Fibroblast of lung (primary cell): ENCODE measurements at regions not wholly inside any gene's neighbourhood (a gene's known extent, or its start where the extent isn't known, plus 50 kb on each side); places are given as distances from the start of the nearest gene placed in this dataset.

Source experiments
- CTCF ChIP-seq, 2 donors: IDR thresholded peaks in 1 of 2; conservative IDR thresholded peaks in 1 of 2; 1 replicate in 1 of 2; 2 replicates in 1 of 2; pipeline ENCODE4 v1.5.1; 2011 to 2012; ENCODE audit warnings: low read length in 2 of 2, control low read depth in 1 of 2, inconsistent platforms in 1 of 2, low read depth in 1 of 2, mild to moderate bottlenecking in 1 of 2
- EZH2 ChIP-seq: IDR thresholded peaks from 2 replicates; pipeline ENCODE4 v1.5.1; 2012; ENCODE audit warnings: low read length, control low read depth, mild to moderate bottlenecking; ENCODE audit errors: missing control alignments

- TF ChIP-seq EZH2 (no peak), CTCF (conservative IDR thresholded peaks at IDR 0.05 in 1 of 2, IDR thresholded peaks at IDR 0.05 in 1 of 2; ENCODE audit: low read depth in 1 of 2, low read length in 2 of 2) (no peak)
These were observed 1960.5 kb upstream of the PIK3C3 start for GRCh38 chr18:39994498-39994897.
